ENCODE measurements at regions not wholly inside any gene's neighbourhood (a gene's known extent, or its start where the extent isn't known, plus 50 kb on each side); places are given as distances from the start of the nearest gene placed in this dataset.

GRCh38 chr4:100954046-100954445 lies 393.3 kb downstream of the PPP3CA start:
- ChIA-PET POLR2A (no interaction called here), CTCF (interaction anchor here (0.8 to 1.4 kb wide), 4 partner anchors 9 to 552 kb away, joined by 3 to 5 read pairs (median 3); no protein-coding TSS in a partner anchor)
- intact Hi-C loops (cut with micrococcal nuclease) = no loop called here

More at GRCh38 chr4:100954046-100954445, 393.3 kb downstream of the PPP3CA start:
- Histone ChIP-seq H3K9me3 (replicated peaks; ENCODE audit: control insufficient read depth, insufficient read depth, low read length) (no peaks in the 10 kb centered on the region), H3K27me3 (ENCODE audit: control insufficient read depth in 2 of 2, insufficient read depth in 2 of 2, low read length in 2 of 2) (peaks cover 0 to 6% of the 10 kb centered on the region in 2 experiments), H3K36me3 (ENCODE audit: control insufficient read depth in 2 of 2, extremely low read depth in 1 of 2, insufficient read depth in 2 of 2, low read length in 2 of 2) (no peaks in the 10 kb centered on the region), H4K20me1 (replicated peaks; ENCODE audit: control insufficient read depth, extremely low read depth, insufficient read depth, low read length) (no peaks in the 10 kb centered on the region), H3K4me2 (ENCODE audit: insufficient read depth, low read length) (no peak overlapping the region), H3K9me1 (replicated peaks; ENCODE audit: control insufficient read depth, extremely low read depth, insufficient read depth, low read length) (no peaks in the 10 kb centered on the region), H3K79me2 (ENCODE audit: control insufficient read depth, insufficient read depth, low read length) (no peaks in the 10 kb centered on the region), H3K9ac (replicated peaks; ENCODE audit: extremely low read depth, insufficient read depth, low read length) (no peak overlapping the region), H2AFZ (ENCODE audit: low read depth, low read length) (no peak overlapping the region), H3K4me1 (ENCODE audit: control insufficient read depth, extremely low read depth, insufficient read depth, low read length) (no peaks in the 10 kb centered on the region), H3K4me3 (replicated peaks in 1 of 3; ENCODE audit: insufficient read depth in 1 of 3, low read depth in 1 of 3, low read length in 3 of 3) (no peak overlapping the region), H3K27ac (ENCODE audit: insufficient read depth, low read depth, low read length) (no peak overlapping the region)
- TF ChIP-seq GATA2 (IDR thresholded peaks at IDR 0.05; ENCODE audit: insufficient read depth, insufficient read length, low read depth, low read length) = no peak
- no peak for TF ChIP-seq MYC (IDR thresholded peaks at IDR 0.05; ENCODE audit: low read depth, low read length)
- TF ChIP-seq CTCF (IDR thresholded peaks at IDR 0.05; ENCODE audit: extremely low read depth in 1 of 2, insufficient read depth in 1 of 2, low read depth in 1 of 2, low read length in 2 of 2) = no peak
- TF ChIP-seq FOS (IDR thresholded peaks at IDR 0.05; ENCODE audit: borderline replicate concordance, insufficient read depth, low read length) = no peak
- no peak for TF ChIP-seq EZH2 (IDR thresholded peaks at IDR 0.05; ENCODE audit: borderline replicate concordance, low read depth, low read length, severe bottlenecking)
- TF ChIP-seq POLR2AphosphoS5 (IDR thresholded peaks at IDR 0.05; ENCODE audit: insufficient read depth, low read depth, low read length) = no peak
- TF ChIP-seq MAX (IDR thresholded peaks at IDR 0.05; ENCODE audit: insufficient read depth, insufficient read length) = no peak
- TF ChIP-seq JUN (IDR thresholded peaks at IDR 0.05; ENCODE audit: borderline replicate concordance, insufficient read depth, insufficient read length, low read depth) = no peak
- no peak for TF ChIP-seq POLR2A (IDR thresholded peaks at IDR 0.05; ENCODE audit: low read depth, low read length)
- no TSS peak for BruUV-seq (replicated peaks)
- FAIRE-seq (no peak), DNase-seq (ENCODE audit: low read depth, low spot score) (no peak)
- dilution Hi-C loops (cut with MboI; ENCODE audit: extremely low pct_ligation_motif_present, low sequenced_read_pairs) = no loop called here

Measured in endothelial cell of umbilical vein (primary cell).